HG02852 (cell line): ENCODE measurements at regions not wholly inside any gene's neighbourhood (a gene's known extent, or its start where the extent isn't known, plus 50 kb on each side); places are given as distances from the start of the nearest gene placed in this dataset.
"Not testable (repeated sequence)": the region's sequence is repeated elsewhere in the genome, so short reads cannot be mapped to it uniquely, and the experiment has no call there.

ENCODE experiments used
- ATAC-seq: cut with Tn5 transposase; IDR thresholded peaks from one replicate; pipeline ENCODE4 v1.9.1; 2021; ENCODE audit warnings: mild to moderate bottlenecking, moderate library complexity; ENCODE audit not compliant: unreplicated experiment

DNA sequence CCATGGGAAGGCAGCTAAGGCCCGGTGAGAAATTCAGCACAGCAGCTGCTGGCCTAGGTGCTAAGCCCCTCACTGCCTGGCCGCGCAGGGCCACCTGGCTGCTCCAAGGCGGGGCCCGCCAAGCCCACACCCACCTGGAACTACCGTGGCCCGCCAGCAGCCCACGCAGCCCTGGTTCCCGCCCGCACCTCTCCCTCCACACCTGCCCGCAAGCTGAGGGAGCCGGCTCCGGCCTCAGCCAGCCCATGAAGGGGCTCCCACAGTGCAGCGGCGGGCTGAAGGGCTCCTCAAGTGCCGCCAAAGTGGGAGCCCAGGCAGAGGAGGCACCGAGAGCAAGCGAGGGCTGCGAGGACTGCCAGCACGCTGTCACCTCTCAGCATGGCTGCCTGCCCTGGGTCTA is 146.9 kb upstream of the APOOL start:
- not testable (repeated sequence) for ATAC-seq

GRCh38 chrX:84858771-84859170 is 144.9 kb upstream of the APOOL start:
- not testable (repeated sequence) for ATAC-seq

DNA sequence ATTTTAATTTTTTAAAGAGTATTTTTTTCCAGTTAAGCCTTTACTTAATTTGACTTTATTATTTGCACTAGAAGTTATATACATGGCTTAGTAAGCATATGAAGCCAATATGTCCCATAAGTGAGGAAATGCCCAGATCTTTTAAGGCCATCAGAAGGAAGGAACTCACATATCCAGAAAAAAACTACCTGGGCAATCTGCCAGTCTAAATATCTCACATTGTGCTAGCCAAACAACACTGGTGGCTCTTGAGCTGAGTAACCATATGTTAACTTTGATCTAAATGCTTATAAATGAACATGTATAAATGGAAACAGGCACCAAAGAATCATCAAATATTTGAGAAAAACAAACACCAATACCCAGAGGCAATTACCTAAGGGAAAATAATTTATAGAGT is 138.6 kb upstream of the APOOL start:
- ATAC-seq, result no peak

DNA sequence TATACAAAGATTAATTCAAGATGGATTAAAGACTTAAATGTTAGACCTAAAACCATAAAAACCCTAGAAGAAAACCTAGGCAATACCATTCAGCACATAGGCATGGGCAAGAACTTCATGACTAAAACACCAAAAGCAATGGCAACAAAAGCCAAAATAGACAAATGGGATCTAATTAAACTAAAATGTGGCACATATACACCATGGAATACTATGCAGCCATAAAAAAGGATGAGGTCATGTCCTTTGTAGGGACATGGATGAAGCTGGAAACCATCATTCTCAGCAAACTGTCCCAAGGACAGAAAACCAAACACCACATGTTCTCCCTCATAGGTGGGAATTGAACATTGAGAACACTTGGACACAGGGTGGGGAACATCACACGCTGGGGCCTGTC is 133.4 kb upstream of the APOOL start:
- not testable (repeated sequence) for ATAC-seq

- ATAC-seq, result not testable (repeated sequence)
Measured at GRCh38 chrX:84872160-84872771, 131.4 kb upstream of the APOOL start.

DNA sequence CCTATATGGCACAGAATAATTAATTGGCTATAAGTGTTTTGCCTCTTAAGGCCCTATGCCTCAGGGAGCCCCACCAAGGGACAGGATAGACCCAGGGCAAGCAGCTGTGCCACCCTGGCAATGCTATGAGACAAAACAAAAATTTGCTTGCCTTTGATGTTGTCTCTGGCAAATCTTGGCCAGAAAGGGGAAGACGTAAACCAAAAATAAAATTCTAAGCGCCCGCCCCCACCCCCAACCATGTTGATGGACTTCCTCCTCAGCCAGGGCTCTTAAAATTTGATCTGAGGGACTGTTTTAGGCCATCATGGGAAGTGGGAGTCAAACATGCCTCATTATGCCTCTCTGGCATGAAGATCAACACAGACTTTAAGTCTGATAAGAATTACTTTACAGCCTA is 130.5 kb upstream of the APOOL start:
- no peak for ATAC-seq

DNA sequence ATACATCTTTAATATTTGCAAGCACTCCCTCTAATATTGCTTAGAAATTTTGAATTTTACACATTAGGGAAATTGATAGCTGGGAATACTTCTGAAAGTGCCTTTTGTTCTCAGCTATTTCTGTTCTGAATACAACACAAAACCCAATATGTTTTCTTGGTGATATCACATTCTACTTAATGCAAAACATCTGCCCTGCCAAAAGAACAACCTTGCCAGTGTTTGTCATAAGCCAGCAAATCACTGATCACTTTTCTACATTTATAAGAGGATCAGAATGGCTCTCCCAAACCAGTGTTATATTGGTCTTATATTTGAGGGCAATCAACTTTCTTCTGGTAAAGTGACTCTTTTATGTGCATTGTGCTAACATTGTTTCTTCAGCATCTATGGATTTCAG is 126.8 kb upstream of the APOOL start:
- no peak for ATAC-seq

GRCh38 chrX:84893897-84894296 is 109.8 kb upstream of the APOOL start:
- no peak for ATAC-seq

- ATAC-seq, result no peak
Measured at GRCh38 chrX:84907324-84907968, 96.2 kb upstream of the APOOL start.

GRCh38 chrX:84909151-84909550 is 94.5 kb upstream of the APOOL start:
- ATAC-seq, result no peak

DNA sequence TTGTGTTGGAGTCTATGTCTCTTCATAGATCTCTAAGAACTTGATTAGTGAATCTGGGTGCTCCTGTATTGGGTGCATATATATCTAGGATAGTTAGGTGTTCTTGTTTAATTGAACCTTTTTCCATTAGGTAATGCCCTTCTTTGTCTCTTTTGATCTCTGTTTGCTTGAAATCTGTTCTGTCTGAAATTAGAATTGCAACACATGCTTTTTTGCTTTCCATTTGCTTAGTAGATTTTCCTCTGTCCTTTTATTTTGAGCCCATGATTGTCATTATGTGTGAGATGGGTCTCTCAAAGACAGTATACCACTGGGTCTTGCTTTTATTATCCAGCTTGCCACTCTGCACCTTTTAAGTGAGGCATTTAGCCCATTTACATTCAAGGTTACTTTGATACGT is 79.1 kb upstream of the APOOL start:
- no peak for ATAC-seq

DNA sequence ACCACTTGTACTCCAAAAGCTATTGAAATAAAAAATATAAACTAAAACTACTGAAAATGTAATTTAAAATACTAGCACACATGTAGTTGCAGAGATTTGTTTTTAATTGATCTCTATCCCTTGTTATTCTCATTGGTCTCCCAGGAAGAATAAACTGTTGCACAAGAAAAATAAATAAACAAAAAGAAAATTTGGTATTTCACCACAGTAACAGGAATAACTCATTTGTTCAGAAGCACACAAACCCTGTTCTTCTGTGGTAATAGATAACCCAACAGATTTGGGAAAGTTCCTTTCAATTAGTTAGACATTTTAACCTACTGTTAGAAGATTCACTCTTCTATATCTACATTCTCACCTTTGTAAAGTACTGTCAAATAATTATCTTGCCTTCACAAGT is 70.9 kb upstream of the APOOL start:
- no peak for ATAC-seq

DNA sequence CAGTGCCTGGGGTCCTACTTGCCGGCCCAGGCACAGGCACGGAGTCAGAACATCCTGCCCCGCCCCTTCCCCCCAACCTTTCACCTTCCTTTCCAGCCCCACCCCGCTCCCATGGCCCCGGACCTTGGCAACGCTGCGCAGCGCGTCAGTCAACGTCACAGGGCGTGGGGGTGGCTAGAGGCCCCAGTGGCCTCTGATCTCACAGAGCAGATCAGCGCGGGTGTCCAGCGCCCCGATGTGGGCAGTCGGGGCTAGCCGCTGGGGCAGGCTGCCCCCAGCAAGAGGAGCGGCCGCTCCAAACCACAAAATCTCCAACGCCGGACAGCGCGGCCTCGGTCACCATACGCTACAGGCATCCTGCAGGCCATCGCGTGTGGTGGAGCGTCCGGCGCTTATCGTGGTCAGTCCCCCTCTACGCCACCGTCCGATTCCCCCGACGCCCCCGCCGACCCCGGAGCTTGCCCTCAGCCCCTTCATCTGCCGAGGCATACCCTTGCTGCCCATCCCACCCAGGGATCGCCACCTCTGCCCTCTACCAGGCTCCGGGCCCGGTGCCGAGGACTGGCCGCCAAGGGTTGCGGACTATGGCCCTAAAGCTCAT is 69.6 kb upstream of the APOOL start:
- ATAC-seq, result no peak
